KMS-11 (cell line): ENCODE measurements at regions not wholly inside any gene's neighbourhood (a gene's known extent, or its start where the extent isn't known, plus 50 kb on each side); places are given as distances from the start of the nearest gene placed in this dataset.

Experiments
- H2AFZ ChIP-seq: fragments of 200-600 bp; sonication (generic); 2 replicates; pipeline ENCODE4 v1.6.1; 2016; ENCODE audit warnings: antibody characterized with exemption, mixed run types, low read depth
- H3K27ac ChIP-seq: fragments of 200-600 bp; sonication (generic); 2 replicates; pipeline ENCODE4 v1.6.1; 2016; ENCODE audit warnings: mild to moderate bottlenecking, mixed run types
- H3K27me3 ChIP-seq: fragments of 200-600 bp; sonication (generic); 2 replicates; pipeline ENCODE4 v1.6.1; 2017; ENCODE audit warnings: mild to moderate bottlenecking, low read depth, mixed run types, moderate library complexity; ENCODE audit not compliant: insufficient read depth
- H3K36me3 ChIP-seq: fragments of 200-600 bp; sonication (generic); 2 replicates; pipeline ENCODE4 v1.6.1; 2017; ENCODE audit warnings: mild to moderate bottlenecking, mixed run types; ENCODE audit not compliant: insufficient read depth
- H3K4me1 ChIP-seq: fragments of 200-600 bp; sonication (generic); 2 replicates; pipeline ENCODE4 v1.6.1; 2016; ENCODE audit warnings: mild to moderate bottlenecking, low read depth, mixed run types; ENCODE audit not compliant: poor library complexity, severe bottlenecking
- H3K4me2 ChIP-seq: fragments of 200-600 bp; sonication (generic); 2 replicates; pipeline ENCODE4 v1.7.0; 2016; ENCODE audit warnings: mild to moderate bottlenecking, mixed run types
- H3K4me3 ChIP-seq: fragments of 200-600 bp; sonication (generic); IDR thresholded peaks from 2 replicates; pipeline ENCODE4 v1.6.1; 2017; ENCODE audit warnings: low read depth, low read length, mixed read lengths; ENCODE audit not compliant: insufficient read depth
- H3K79me2 ChIP-seq: fragments of 200-600 bp; sonication (generic); 2 replicates; pipeline ENCODE4 v1.6.1; 2016; ENCODE audit warnings: low read depth, mixed run types; ENCODE audit not compliant: insufficient read depth
- H3K9ac ChIP-seq: fragments of 200-600 bp; sonication (generic); 2 replicates; pipeline ENCODE4 v1.6.1; 2016; ENCODE audit warnings: mild to moderate bottlenecking, mixed run types
- H4K20me1 ChIP-seq: fragments of 200-600 bp; sonication (generic); 2 replicates; pipeline ENCODE4 v1.6.1; 2016; ENCODE audit warnings: mild to moderate bottlenecking, mixed run types; ENCODE audit not compliant: insufficient read depth
- TF ChIP-seq, protein P1 (sequence below): fragments of 200-600 bp; sonication (generic); conservative IDR thresholded peaks from 2 replicates; pipeline ENCODE4 v1.6.1; 2017; ENCODE audit warnings: low read depth, mild to moderate bottlenecking, antibody characterized with exemption, low read length, moderate library complexity, mixed read lengths

DNA sequence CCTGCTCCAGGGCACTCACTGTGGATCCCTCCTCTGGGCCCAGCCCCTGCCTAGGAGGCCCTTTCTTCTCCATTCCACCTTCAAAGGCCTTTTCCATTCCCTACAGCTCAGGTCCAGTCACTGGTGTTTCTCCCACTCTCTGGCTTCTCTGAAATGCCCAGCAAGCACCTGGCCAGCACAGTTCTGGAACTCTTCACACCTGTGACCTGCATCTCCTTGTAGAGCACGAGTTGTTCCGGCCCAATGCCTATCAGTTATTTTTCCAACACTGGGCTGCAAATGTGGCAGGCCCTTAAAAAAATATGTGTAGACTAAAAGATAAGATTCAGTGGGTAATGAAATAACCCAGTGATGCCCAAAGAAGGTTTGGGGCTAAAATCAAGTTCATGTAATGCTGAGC, 87.1 kb downstream of the PRLHR start:
- Histone ChIP-seq H3K79me2 (no peaks in the 10 kb centered on the region), H2AFZ (no peak overlapping the region), H3K9ac (no peak overlapping the region), H3K36me3 (no peaks in the 10 kb centered on the region), H3K4me3 (no peak overlapping the region), H3K4me1 (no peaks in the 10 kb centered on the region), H4K20me1 (no peaks in the 10 kb centered on the region), H3K4me2 (no peak overlapping the region), H3K27ac (no peak overlapping the region), H3K27me3 (no peaks in the 10 kb centered on the region)
- TF ChIP-seq, protein P1, sequence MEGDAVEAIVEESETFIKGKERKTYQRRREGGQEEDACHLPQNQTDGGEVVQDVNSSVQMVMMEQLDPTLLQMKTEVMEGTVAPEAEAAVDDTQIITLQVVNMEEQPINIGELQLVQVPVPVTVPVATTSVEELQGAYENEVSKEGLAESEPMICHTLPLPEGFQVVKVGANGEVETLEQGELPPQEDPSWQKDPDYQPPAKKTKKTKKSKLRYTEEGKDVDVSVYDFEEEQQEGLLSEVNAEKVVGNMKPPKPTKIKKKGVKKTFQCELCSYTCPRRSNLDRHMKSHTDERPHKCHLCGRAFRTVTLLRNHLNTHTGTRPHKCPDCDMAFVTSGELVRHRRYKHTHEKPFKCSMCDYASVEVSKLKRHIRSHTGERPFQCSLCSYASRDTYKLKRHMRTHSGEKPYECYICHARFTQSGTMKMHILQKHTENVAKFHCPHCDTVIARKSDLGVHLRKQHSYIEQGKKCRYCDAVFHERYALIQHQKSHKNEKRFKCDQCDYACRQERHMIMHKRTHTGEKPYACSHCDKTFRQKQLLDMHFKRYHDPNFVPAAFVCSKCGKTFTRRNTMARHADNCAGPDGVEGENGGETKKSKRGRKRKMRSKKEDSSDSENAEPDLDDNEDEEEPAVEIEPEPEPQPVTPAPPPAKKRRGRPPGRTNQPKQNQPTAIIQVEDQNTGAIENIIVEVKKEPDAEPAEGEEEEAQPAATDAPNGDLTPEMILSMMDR, result no peak

DNA sequence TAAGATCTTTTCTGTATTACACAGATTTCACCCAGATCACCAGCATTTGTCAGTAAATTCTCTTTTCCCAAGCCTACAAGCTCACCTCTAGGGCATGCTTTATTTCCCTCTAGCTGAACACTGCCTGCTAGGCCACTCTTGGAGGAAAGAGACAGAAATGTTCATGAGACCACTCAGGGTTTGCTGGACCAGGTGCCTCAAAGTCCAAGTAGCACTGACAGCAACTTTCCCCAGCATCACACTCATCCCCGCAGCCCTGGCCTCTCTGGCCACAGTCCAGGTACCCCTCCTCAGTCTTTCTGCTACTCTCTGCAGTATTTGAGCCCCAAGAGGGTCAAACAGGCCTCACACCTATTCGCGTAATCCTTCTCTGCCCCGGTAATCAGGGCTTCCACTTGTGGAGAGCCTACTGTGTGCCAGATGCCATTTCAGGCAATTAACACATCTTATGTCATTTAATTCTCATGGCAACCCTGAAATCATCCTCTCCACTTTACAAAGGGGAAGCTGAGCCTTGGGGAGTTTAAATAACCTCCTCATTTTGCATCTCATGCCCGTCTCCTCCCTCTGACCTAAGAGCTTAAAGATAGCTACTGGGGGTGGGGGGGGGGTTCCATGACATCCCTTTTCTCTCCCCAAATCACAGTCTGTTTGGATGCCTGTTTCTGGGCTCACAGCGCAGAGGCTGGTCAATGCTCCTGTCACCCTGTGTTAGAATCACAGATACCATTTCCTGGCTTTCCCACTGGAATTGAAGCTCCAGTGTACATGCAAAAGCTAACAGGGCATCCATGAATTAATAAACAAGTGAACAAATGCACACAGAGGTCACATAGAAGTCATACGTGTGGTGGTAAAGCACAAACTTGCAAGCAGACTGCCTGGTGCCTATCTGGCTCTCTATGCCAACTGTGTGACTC, 88.5 kb downstream of the PRLHR start:
- H3K9ac ChIP-seq, result no peak overlapping the region
- TF ChIP-seq, protein P1, result no peak
- H3K4me2 ChIP-seq, result no peak overlapping the region
- H4K20me1 ChIP-seq, result no peaks in the 10 kb centered on the region
- no peak overlapping the region for H3K27ac ChIP-seq
- H3K79me2 ChIP-seq, result no peaks in the 10 kb centered on the region
- no peaks in the 10 kb centered on the region for H3K4me1 ChIP-seq
- H3K27me3 ChIP-seq, result no peaks in the 10 kb centered on the region
- H2AFZ ChIP-seq, result no peak overlapping the region
- H3K4me3 ChIP-seq, result no peak overlapping the region
- no peaks in the 10 kb centered on the region for H3K36me3 ChIP-seq

DNA sequence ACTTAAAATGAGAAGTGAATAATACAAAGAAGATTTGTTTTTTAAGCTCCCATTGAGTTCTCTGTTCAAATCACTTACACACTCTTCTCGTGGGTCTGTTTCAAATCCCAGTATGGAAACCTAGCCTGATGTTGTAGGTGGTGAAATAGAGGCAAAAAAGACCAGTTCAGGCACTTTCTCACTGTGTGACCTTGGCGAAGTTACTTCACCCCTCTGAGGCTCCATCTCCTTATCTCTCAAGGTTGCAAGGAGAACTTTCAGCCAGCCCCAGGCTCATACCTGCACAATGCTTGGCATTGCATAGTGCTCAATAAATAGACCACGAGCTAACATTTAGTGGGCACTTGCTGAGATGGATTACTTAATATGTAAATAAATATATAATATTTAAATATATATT, 90.1 kb downstream of the PRLHR start:
- Histone ChIP-seq H3K4me3 (no peak overlapping the region), H3K27me3 (no peaks in the 10 kb centered on the region), H3K79me2 (no peaks in the 10 kb centered on the region), H3K4me1 (no peaks in the 10 kb centered on the region), H3K36me3 (no peaks in the 10 kb centered on the region), H3K4me2 (no peak overlapping the region), H2AFZ (no peak overlapping the region), H3K9ac (no peak overlapping the region), H3K27ac (no peak overlapping the region), H4K20me1 (no peaks in the 10 kb centered on the region)
- TF ChIP-seq, protein P1, result no peak

DNA sequence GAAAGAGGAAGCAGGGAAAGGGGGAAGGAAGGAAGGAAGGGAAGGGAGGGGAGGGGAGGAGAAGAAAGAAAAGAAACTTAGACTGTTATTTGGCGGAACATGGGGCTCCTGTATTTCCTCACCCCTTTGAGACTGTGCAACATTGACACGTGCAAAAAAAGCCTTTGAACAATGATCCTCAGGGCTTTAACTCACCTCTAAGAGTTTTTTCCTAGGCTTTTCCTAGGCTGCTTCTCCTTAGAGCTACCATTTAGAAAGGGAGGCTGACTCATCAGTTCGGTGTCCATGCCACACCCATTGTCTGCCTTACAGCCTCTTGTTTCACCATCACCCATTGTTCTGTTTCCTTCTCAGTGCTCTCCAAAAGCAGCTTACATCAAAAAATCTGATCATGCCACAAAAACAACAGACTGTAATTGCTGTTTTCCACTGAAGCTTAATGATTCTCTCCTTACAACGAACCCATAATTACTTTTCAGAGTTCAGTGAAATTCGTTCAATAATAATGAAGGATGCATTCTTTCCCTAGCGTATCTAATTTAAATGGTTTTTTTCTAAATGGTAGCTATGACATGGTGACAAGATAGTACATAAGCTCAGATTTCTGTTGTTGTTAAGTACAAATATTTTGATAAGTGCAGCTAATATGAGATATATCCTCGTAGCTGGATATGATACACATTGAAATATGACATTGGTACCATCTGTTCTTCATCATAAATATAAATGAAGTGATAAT, 90.8 kb downstream of the PRLHR start:
- TF ChIP-seq, protein P1, result no peak
- Histone ChIP-seq H3K36me3 (no peaks in the 10 kb centered on the region), H3K4me3 (no peak overlapping the region), H3K27ac (no peak overlapping the region), H4K20me1 (no peaks in the 10 kb centered on the region), H3K4me1 (no peaks in the 10 kb centered on the region), H3K79me2 (no peaks in the 10 kb centered on the region), H2AFZ (no peak overlapping the region), H3K4me2 (no peak overlapping the region), H3K9ac (no peak overlapping the region), H3K27me3 (no peaks in the 10 kb centered on the region)
